MM.1S (cell line): ENCODE measurements at regions not wholly inside any gene's neighbourhood (a gene's known extent, or its start where the extent isn't known, plus 50 kb on each side); places are given as distances from the start of the nearest gene placed in this dataset.
A peak's percentile ranks its signal among the peaks of the same experiment; 100 is the strongest.

Experiments used
- DNase-seq: peaks from one replicate; pipeline ENCODE4 v3.0.0-alpha.2; 2015
- H2AFZ ChIP-seq: fragments of 300-600 bp; sonication (generic); 2 replicates; pipeline ENCODE4 v1.6.0; 2016; ENCODE audit warnings: antibody characterized with exemption, low read length
- H3F3A ChIP-seq: fragments of 300-600 bp; sonication (generic); 2 replicates; pipeline ENCODE4 v1.6.1; 2016; ENCODE audit warnings: mild to moderate bottlenecking, antibody characterized with exemption, low read length, moderate library complexity, mixed read lengths; ENCODE audit not compliant: insufficient read depth
- H3K27ac ChIP-seq: fragments of 300-600 bp; sonication (generic); 2 replicates; pipeline ENCODE4 v1.5.1; 2016; ENCODE audit warnings: mild to moderate bottlenecking, low read length
- H3K27me3 ChIP-seq: fragments of 300-600 bp; sonication (generic); replicated peaks from 2 replicates; pipeline ENCODE4 v1.6.0; 2016; ENCODE audit warnings: low read length; ENCODE audit not compliant: insufficient read depth
- H3K36me3 ChIP-seq: fragments of 300-600 bp; sonication (generic); replicated peaks from 2 replicates; pipeline ENCODE4 v1.6.1; 2016; ENCODE audit warnings: mild to moderate bottlenecking, low read length, mixed read lengths; ENCODE audit not compliant: insufficient read depth
- H3K4me1 ChIP-seq: fragments of 300-600 bp; sonication (generic); 2 replicates; pipeline ENCODE4 v1.6.1; 2016; ENCODE audit warnings: low read length, mixed read lengths
- H3K4me2 ChIP-seq: fragments of 300-600 bp; sonication (generic); 2 replicates; pipeline ENCODE4 v1.6.0; 2016; ENCODE audit warnings: low read depth, low read length
- H3K4me3 ChIP-seq: fragments of 300-600 bp; sonication (generic); 2 replicates; pipeline ENCODE4 v1.5.1; 2016; ENCODE audit warnings: low read length, mixed read lengths
- H3K79me2 ChIP-seq: fragments of 300-600 bp; sonication (generic); 2 replicates; pipeline ENCODE4 v1.6.1; 2016; ENCODE audit warnings: mixed run types, low read length, mixed read lengths
- H3K9ac ChIP-seq: fragments of 300-600 bp; sonication (generic); 2 replicates; pipeline ENCODE4 v1.6.1; 2016; ENCODE audit warnings: low read length, mixed read lengths
- H3K9me2 ChIP-seq: fragments of 300-600 bp; sonication (generic); replicated peaks from 2 replicates; pipeline ENCODE4 v1.6.1; 2016; ENCODE audit warnings: mild to moderate bottlenecking, low read length, mixed read lengths; ENCODE audit not compliant: insufficient read depth
- H3K9me3 ChIP-seq: fragments of 300-600 bp; sonication (generic); replicated peaks from 2 replicates; pipeline ENCODE4 v1.6.1; 2016; ENCODE audit warnings: mild to moderate bottlenecking, low read length, mixed read lengths; ENCODE audit not compliant: insufficient read depth
- H4K20me1 ChIP-seq: fragments of 300-600 bp; sonication (generic); 2 replicates; pipeline ENCODE4 v1.6.1; 2016; ENCODE audit warnings: mild to moderate bottlenecking, low read length, moderate library complexity, mixed read lengths; ENCODE audit not compliant: insufficient read depth
- CTCF ChIP-seq: fragments of 300-600 bp; sonication (generic); IDR thresholded peaks from 2 replicates; pipeline ENCODE4 v1.5.1; 2016; ENCODE audit warnings: antibody characterized with exemption, low read length, mixed read lengths
- EZH2 ChIP-seq: fragments of 300-600 bp; sonication (generic); optimal IDR thresholded peaks from 2 replicates; pipeline ENCODE3; 2017; ENCODE audit warnings: low read depth, mild to moderate bottlenecking, antibody characterized with exemption, low read length, mixed read lengths
- EZH2phosphoT487 ChIP-seq: fragments of 300-600 bp; sonication (generic); IDR thresholded peaks from 2 replicates; pipeline ENCODE4 v1.6.1; 2018; ENCODE audit warnings: antibody characterized with exemption, low read length

- no peak overlapping the region for H3K4me3 ChIP-seq
- H3K36me3 ChIP-seq = no peaks in the 10 kb centered on the region
- no peak overlapping the region for H3K4me2 ChIP-seq
- no peaks in the 10 kb centered on the region; the same call in 1 of the 2 replicates for H3F3A ChIP-seq
- H3K27ac ChIP-seq = no peak overlapping the region
- H3K4me1 ChIP-seq = peaks cover 16% of the 10 kb centered on the region
- TF ChIP-seq CTCF (no peak), EZH2 (no peak), EZH2phosphoT487 (no peak)
- no peaks in the 10 kb centered on the region for H4K20me1 ChIP-seq
- no peak for DNase-seq
- H3K9me3 ChIP-seq = no peaks in the 10 kb centered on the region
- H3K27me3 ChIP-seq = no peaks in the 10 kb centered on the region
- H2AFZ ChIP-seq = no peak overlapping the region
- no peaks in the 10 kb centered on the region for H3K79me2 ChIP-seq
- no peaks in the 10 kb centered on the region for H3K9me2 ChIP-seq
- no peak overlapping the region for H3K9ac ChIP-seq
Observed at GRCh38 chr2:30024281-30024680, 102.9 kb upstream of the ALK start.

- no peak overlapping the region for H3K4me3 ChIP-seq
- H3K79me2 ChIP-seq = no peaks in the 10 kb centered on the region
- no peaks in the 10 kb centered on the region for H3K27me3 ChIP-seq
- H4K20me1 ChIP-seq = no peaks in the 10 kb centered on the region
- no peaks in the 10 kb centered on the region; the same call in 1 of the 2 replicates for H3F3A ChIP-seq
- no peak for DNase-seq
- no peaks in the 10 kb centered on the region for H3K9me2 ChIP-seq
- H3K27ac ChIP-seq = no peak overlapping the region
- H3K4me2 ChIP-seq = no peak overlapping the region
- H2AFZ ChIP-seq = no peak overlapping the region
- H3K9me3 ChIP-seq = no peaks in the 10 kb centered on the region
- no peak for TF ChIP-seq EZH2phosphoT487
- no peak for TF ChIP-seq EZH2
- peak; percentile 30 for TF ChIP-seq CTCF
- no peak overlapping the region for H3K9ac ChIP-seq
- peaks cover 16% of the 10 kb centered on the region for H3K4me1 ChIP-seq
- H3K36me3 ChIP-seq = no peaks in the 10 kb centered on the region
Observed at GRCh38 chr2:30026091-30027055, 105.0 kb upstream of the ALK start.

GRCh38 chr2:30029804-30030203 lies 108.4 kb upstream of the ALK start:
- Histone ChIP-seq H3K27ac (no peak overlapping the region), H3K4me3 (no peak overlapping the region), H4K20me1 (no peaks in the 10 kb centered on the region), H3K9me2 (no peaks in the 10 kb centered on the region), H3K4me2 (no peak overlapping the region), H2AFZ (no peak overlapping the region), H3K9ac (no peak overlapping the region), H3K79me2 (no peaks in the 10 kb centered on the region), H3F3A (no peaks in the 10 kb centered on the region), H3K27me3 (no peaks in the 10 kb centered on the region), H3K36me3 (no peaks in the 10 kb centered on the region), H3K4me1 (no peaks in the 10 kb centered on the region), H3K9me3 (no peaks in the 10 kb centered on the region)
- TF ChIP-seq EZH2 (no peak), CTCF (no peak), EZH2phosphoT487 (no peak)
- DNase-seq = no peak
